ENCODE measurements at regions not wholly inside any gene's neighbourhood (a gene's known extent, or its start where the extent isn't known, plus 50 kb on each side); places are given as distances from the start of the nearest gene placed in this dataset.
A peak's percentile ranks its signal among the peaks of the same experiment; 100 is the strongest.

GRCh38 chr16:22977294-22977697 is 163.3 kb downstream of the HS3ST2 start:
- Histone ChIP-seq H2AFZ (ENCODE audit: control insufficient read depth, low read length) (no peak overlapping the region), H3K4me1 (ENCODE audit: control insufficient read depth, extremely low read depth, insufficient read depth, low read length) (no peaks in the 10 kb centered on the region), H3K27me3 (ENCODE audit: control insufficient read depth, extremely low read depth, insufficient read depth, low read length) (no peaks in the 10 kb centered on the region), H4K20me1 (ENCODE audit: control insufficient read depth, extremely low read depth, insufficient read depth, low read length) (peaks cover 2% of the 10 kb centered on the region), H3K9ac (ENCODE audit: control insufficient read depth, extremely low read depth, insufficient read depth, low read length) (no peak overlapping the region), H3K9me1 (ENCODE audit: control insufficient read depth, extremely low read depth, insufficient read depth, low read length) (no peaks in the 10 kb centered on the region), H3K79me2 (ENCODE audit: control insufficient read depth, insufficient read depth, low read length) (no peaks in the 10 kb centered on the region), H3K4me2 (ENCODE audit: control insufficient read depth, extremely low read depth, insufficient read depth, low read depth, low read length) (no peak overlapping the region), H3K9me3 (ENCODE audit: control insufficient read depth, low read depth, low read length) (no peaks in the 10 kb centered on the region), H3K27ac (ENCODE audit: control insufficient read depth, insufficient read depth, low read length) (no peak overlapping the region), H3K36me3 (ENCODE audit: control insufficient read depth in 2 of 2, extremely low read depth in 1 of 2, insufficient read depth in 2 of 2, low read length in 2 of 2) (no peaks in the 10 kb centered on the region), H3K4me3 (ENCODE audit: control insufficient read depth in 2 of 3, extremely low read depth in 1 of 3, insufficient read depth in 2 of 3, low read depth in 1 of 3, low read length in 3 of 3) (no peak overlapping the region)
- dilution Hi-C loops (cut with MboI; ENCODE audit: extremely low pct_ligation_motif_present, low sequenced_read_pairs): no loop called here
- TF ChIP-seq CTCF (optimal IDR thresholded peaks at IDR 0.05 in 1 of 3, IDR thresholded peaks at IDR 0.05 in 1 of 3, conservative IDR thresholded peaks at IDR 0.05 in 1 of 3; ENCODE audit: extremely low read depth in 1 of 3, insufficient read depth in 2 of 3, low read length in 3 of 3) (peak; percentile 18 to 36 (median 27)), EZH2 (IDR thresholded peaks at IDR 0.05; ENCODE audit: low read length) (no peak)
- DNase-seq (ENCODE audit: low read depth, low spot score): no peak
- no peak for FAIRE-seq

GRCh38 chr16:22973522-22973921 is 159.6 kb downstream of the HS3ST2 start:
- no peak for TF ChIP-seq CTCF (optimal IDR thresholded peaks at IDR 0.05 in 1 of 3, IDR thresholded peaks at IDR 0.05 in 1 of 3, conservative IDR thresholded peaks at IDR 0.05 in 1 of 3; ENCODE audit: extremely low read depth in 1 of 3, insufficient read depth in 2 of 3, low read length in 3 of 3)
- TF ChIP-seq EZH2 (IDR thresholded peaks at IDR 0.05; ENCODE audit: low read length): no peak
- Histone ChIP-seq H3K9me3 (ENCODE audit: control insufficient read depth, low read depth, low read length) (no peaks in the 10 kb centered on the region), H2AFZ (ENCODE audit: control insufficient read depth, low read length) (no peak overlapping the region), H4K20me1 (ENCODE audit: control insufficient read depth, extremely low read depth, insufficient read depth, low read length) (peaks cover 2% of the 10 kb centered on the region), H3K4me2 (ENCODE audit: control insufficient read depth, extremely low read depth, insufficient read depth, low read depth, low read length) (no peak overlapping the region), H3K79me2 (ENCODE audit: control insufficient read depth, insufficient read depth, low read length) (no peaks in the 10 kb centered on the region), H3K27me3 (ENCODE audit: control insufficient read depth, extremely low read depth, insufficient read depth, low read length) (peaks cover 4% of the 10 kb centered on the region), H3K4me3 (ENCODE audit: control insufficient read depth in 2 of 3, extremely low read depth in 1 of 3, insufficient read depth in 2 of 3, low read depth in 1 of 3, low read length in 3 of 3) (no peak overlapping the region), H3K4me1 (ENCODE audit: control insufficient read depth, extremely low read depth, insufficient read depth, low read length) (no peaks in the 10 kb centered on the region), H3K27ac (ENCODE audit: control insufficient read depth, insufficient read depth, low read length) (no peak overlapping the region), H3K36me3 (ENCODE audit: control insufficient read depth in 2 of 2, extremely low read depth in 1 of 2, insufficient read depth in 2 of 2, low read length in 2 of 2) (no peaks in the 10 kb centered on the region), H3K9ac (ENCODE audit: control insufficient read depth, extremely low read depth, insufficient read depth, low read length) (no peak overlapping the region), H3K9me1 (ENCODE audit: control insufficient read depth, extremely low read depth, insufficient read depth, low read length) (no peaks in the 10 kb centered on the region)
- dilution Hi-C loops (cut with MboI; ENCODE audit: extremely low pct_ligation_motif_present, low sequenced_read_pairs): no loop called here
- DNase-seq (ENCODE audit: low read depth, low spot score) (no peak), FAIRE-seq (no peak)

Data from keratinocyte (primary cell).